OCI-LY3 (cell line): ENCODE measurements at regions not wholly inside any gene's neighbourhood (a gene's known extent, or its start where the extent isn't known, plus 50 kb on each side); places are given as distances from the start of the nearest gene placed in this dataset.

Experiments used
- EZH2phosphoT487 ChIP-seq: fragments of 200-600 bp; shearing (Covaris generic); IDR thresholded peaks from 2 replicates; pipeline ENCODE4 v1.6.1; 2018; ENCODE audit warnings: antibody characterized with exemption, mixed run types, low read depth
- TF ChIP-seq, protein P1 (sequence below): fragments of 200-600, 300-600 bp; sonication (generic); IDR thresholded peaks from 2 replicates; pipeline ENCODE4 v1.5.1; 2014; ENCODE audit warnings: antibody characterized with exemption, low read length, low read depth

DNA sequence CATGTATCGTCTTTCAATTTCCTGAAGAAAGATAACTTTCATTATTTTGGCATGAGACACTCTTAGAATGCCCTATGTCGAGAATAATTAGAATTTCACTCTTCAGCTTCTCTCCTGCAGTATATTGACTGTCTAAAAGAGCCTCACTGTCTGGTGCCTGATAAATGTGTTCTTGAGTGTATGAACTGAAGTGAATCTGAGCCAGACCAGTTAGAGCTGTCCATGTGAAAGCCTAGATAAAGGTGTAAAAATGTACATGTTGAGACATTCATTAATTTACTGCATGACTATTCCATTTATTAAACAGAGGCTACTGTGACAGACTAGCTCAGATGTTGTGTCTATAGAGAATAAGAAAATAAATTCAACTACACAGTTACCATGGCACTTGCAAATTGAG lies 283.2 kb downstream of the PCDH18 start:
- TF ChIP-seq, protein P1, sequence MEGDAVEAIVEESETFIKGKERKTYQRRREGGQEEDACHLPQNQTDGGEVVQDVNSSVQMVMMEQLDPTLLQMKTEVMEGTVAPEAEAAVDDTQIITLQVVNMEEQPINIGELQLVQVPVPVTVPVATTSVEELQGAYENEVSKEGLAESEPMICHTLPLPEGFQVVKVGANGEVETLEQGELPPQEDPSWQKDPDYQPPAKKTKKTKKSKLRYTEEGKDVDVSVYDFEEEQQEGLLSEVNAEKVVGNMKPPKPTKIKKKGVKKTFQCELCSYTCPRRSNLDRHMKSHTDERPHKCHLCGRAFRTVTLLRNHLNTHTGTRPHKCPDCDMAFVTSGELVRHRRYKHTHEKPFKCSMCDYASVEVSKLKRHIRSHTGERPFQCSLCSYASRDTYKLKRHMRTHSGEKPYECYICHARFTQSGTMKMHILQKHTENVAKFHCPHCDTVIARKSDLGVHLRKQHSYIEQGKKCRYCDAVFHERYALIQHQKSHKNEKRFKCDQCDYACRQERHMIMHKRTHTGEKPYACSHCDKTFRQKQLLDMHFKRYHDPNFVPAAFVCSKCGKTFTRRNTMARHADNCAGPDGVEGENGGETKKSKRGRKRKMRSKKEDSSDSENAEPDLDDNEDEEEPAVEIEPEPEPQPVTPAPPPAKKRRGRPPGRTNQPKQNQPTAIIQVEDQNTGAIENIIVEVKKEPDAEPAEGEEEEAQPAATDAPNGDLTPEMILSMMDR: no peak
- no peak for TF ChIP-seq EZH2phosphoT487
